H1 (cell line): ENCODE measurements at regions not wholly inside any gene's neighbourhood (a gene's known extent, or its start where the extent isn't known, plus 50 kb on each side); places are given as distances from the start of the nearest gene placed in this dataset.

Experiments
- CHD7 ChIP-seq: fragments of 300-600 bp; sonication (generic); IDR thresholded peaks from 2 replicates; pipeline ENCODE4 v1.7.1; 2012; ENCODE audit warnings: low read length, moderate library complexity, mild to moderate bottlenecking, inconsistent platforms; ENCODE audit not compliant: insufficient replicate concordance
- E2F6 ChIP-seq: IDR thresholded peaks from 2 replicates; pipeline ENCODE4 v1.6.1; 2012; ENCODE audit warnings: inconsistent platforms
- HDAC2 ChIP-seq, 2 experiments: fragments of 300-600 bp in 1 of 2; sonication (generic) in 1 of 2; IDR thresholded peaks; 2 replicates each; pipeline ENCODE4 v1.6.1; 2011 to 2012; ENCODE audit warnings: low read depth in 2 of 2, low read length in 2 of 2, mild to moderate bottlenecking in 2 of 2, moderate library complexity in 2 of 2, borderline replicate concordance in 1 of 2, inconsistent platforms in 1 of 2
- JUN ChIP-seq: IDR thresholded peaks from 2 replicates; pipeline ENCODE4 v1.6.1; 2011; ENCODE audit warnings: low read depth, mild to moderate bottlenecking, improper control_type of control experiment, low read length
- JUND ChIP-seq: IDR thresholded peaks from 2 replicates; pipeline ENCODE4 v1.6.1; 2011; ENCODE audit warnings: mild to moderate bottlenecking, improper control_type of control experiment, low read length
- NANOG ChIP-seq: IDR thresholded peaks from 2 replicates; pipeline ENCODE4 v1.6.1; 2011; ENCODE audit warnings: low read length, low read depth, mild to moderate bottlenecking, inconsistent platforms; ENCODE audit not compliant: insufficient read depth, poor library complexity, severe bottlenecking
- POLR2AphosphoS5 ChIP-seq: IDR thresholded peaks from 2 replicates; pipeline ENCODE4 v1.6.1; 2011; ENCODE audit warnings: low read depth, low read length
- SIRT6 ChIP-seq: IDR thresholded peaks from one replicate; pipeline ENCODE4 v1.7.1; 2012; ENCODE audit warnings: low read length, inconsistent platforms
- SP4 ChIP-seq: IDR thresholded peaks from 2 replicates; pipeline ENCODE4 v1.6.1; 2012; ENCODE audit warnings: low read length, inconsistent platforms

GRCh38 chr4:57465321-57466056, 355.3 kb upstream of the IGFBP7 start (continued):
- TF ChIP-seq CHD7 (no peak), E2F6 (no peak), SIRT6 (no peak), NANOG (no peak), JUND (no peak), HDAC2 (IDR thresholded peaks at IDR 0.05; ENCODE audit: borderline replicate concordance in 1 of 2, low read depth in 2 of 2, low read length in 2 of 2) (no peak), POLR2AphosphoS5 (no peak), JUN (no peak), SP4 (no peak)
